Endothelial cell of umbilical vein (primary cell): ENCODE measurements at regions not wholly inside any gene's neighbourhood (a gene's known extent, or its start where the extent isn't known, plus 50 kb on each side); places are given as distances from the start of the nearest gene placed in this dataset.

Source experiments
- EZH2 ChIP-seq: IDR thresholded peaks from 2 replicates; pipeline ENCODE4 v1.6.1; 2012; ENCODE audit warnings: borderline replicate concordance, low read depth, mild to moderate bottlenecking, moderate library complexity, low read length, inconsistent platforms; ENCODE audit not compliant: severe bottlenecking
- FOS ChIP-seq: IDR thresholded peaks from 2 replicates; pipeline ENCODE4 v1.6.1; 2011; ENCODE audit warnings: mild to moderate bottlenecking, low read length, moderate library complexity, borderline replicate concordance; ENCODE audit not compliant: insufficient read depth
- GATA2 ChIP-seq: IDR thresholded peaks from 2 replicates; pipeline ENCODE4 v1.7.0; 2011; ENCODE audit warnings: low read depth, mild to moderate bottlenecking, moderate library complexity, mixed read lengths, low read length; ENCODE audit not compliant: insufficient read length, insufficient read depth
- JUN ChIP-seq: IDR thresholded peaks from 2 replicates; pipeline ENCODE4 v1.6.1; 2011; ENCODE audit warnings: borderline replicate concordance, low read depth; ENCODE audit not compliant: insufficient read length, insufficient read depth
- MAX ChIP-seq: IDR thresholded peaks from 2 replicates; pipeline ENCODE4 v1.6.1; 2011; ENCODE audit not compliant: insufficient read depth, insufficient read length
- MYC ChIP-seq: IDR thresholded peaks from one replicate; pipeline ENCODE4 v1.6.1; 2011; ENCODE audit warnings: mild to moderate bottlenecking, low read depth, low read length
- POLR2A ChIP-seq: IDR thresholded peaks from 2 replicates; pipeline ENCODE4 v1.6.1; 2012; ENCODE audit warnings: low read depth, mild to moderate bottlenecking, control low read depth, low read length
- POLR2AphosphoS5 ChIP-seq: IDR thresholded peaks from 2 replicates; pipeline ENCODE4 v1.6.1; 2012; ENCODE audit warnings: low read depth, mild to moderate bottlenecking, control low read depth, low read length, moderate library complexity; ENCODE audit not compliant: insufficient read depth
- TF ChIP-seq, protein P1 (sequence below), 2 donors: IDR thresholded peaks; 1 replicate in 1 of 2; 2 replicates in 1 of 2; pipeline ENCODE4 v1.5.1; 2011; ENCODE audit warnings: low read length in 2 of 2, mild to moderate bottlenecking in 2 of 2, moderate library complexity in 2 of 2, control low read depth in 1 of 2, inconsistent platforms in 1 of 2, low read depth in 1 of 2; ENCODE audit not compliant: insufficient read depth in 1 of 2; ENCODE audit errors: extremely low read depth in 1 of 2

GRCh38 chr9:135173066-135173465, 85.6 kb downstream of the OLFM1 start:
- TF ChIP-seq POLR2A (no peak), EZH2 (no peak), GATA2 (no peak), POLR2AphosphoS5 (no peak), MAX (no peak), FOS (no peak), MYC (no peak), JUN (no peak)
- TF ChIP-seq, protein P1, sequence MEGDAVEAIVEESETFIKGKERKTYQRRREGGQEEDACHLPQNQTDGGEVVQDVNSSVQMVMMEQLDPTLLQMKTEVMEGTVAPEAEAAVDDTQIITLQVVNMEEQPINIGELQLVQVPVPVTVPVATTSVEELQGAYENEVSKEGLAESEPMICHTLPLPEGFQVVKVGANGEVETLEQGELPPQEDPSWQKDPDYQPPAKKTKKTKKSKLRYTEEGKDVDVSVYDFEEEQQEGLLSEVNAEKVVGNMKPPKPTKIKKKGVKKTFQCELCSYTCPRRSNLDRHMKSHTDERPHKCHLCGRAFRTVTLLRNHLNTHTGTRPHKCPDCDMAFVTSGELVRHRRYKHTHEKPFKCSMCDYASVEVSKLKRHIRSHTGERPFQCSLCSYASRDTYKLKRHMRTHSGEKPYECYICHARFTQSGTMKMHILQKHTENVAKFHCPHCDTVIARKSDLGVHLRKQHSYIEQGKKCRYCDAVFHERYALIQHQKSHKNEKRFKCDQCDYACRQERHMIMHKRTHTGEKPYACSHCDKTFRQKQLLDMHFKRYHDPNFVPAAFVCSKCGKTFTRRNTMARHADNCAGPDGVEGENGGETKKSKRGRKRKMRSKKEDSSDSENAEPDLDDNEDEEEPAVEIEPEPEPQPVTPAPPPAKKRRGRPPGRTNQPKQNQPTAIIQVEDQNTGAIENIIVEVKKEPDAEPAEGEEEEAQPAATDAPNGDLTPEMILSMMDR (IDR thresholded peaks at IDR 0.05; ENCODE audit: extremely low read depth in 1 of 2, insufficient read depth in 1 of 2, low read depth in 1 of 2, low read length in 2 of 2): no peak
